HG03064 (cell line): ENCODE measurements at regions not wholly inside any gene's neighbourhood (a gene's known extent, or its start where the extent isn't known, plus 50 kb on each side); places are given as distances from the start of the nearest gene placed in this dataset.

Source experiments
- ATAC-seq: cut with Tn5 transposase; IDR thresholded peaks from one replicate; pipeline ENCODE4 v1.9.1; 2021; ENCODE audit warnings: low read depth; ENCODE audit not compliant: unreplicated experiment

- no peak for ATAC-seq
Observed at GRCh38 chr4:89665662-89666061, 171.3 kb downstream of the SNCA start.

- ATAC-seq = no peak
Observed at GRCh38 chr4:89664521-89664920, 172.4 kb downstream of the SNCA start.

- no peak for ATAC-seq
Observed at GRCh38 chr4:89661173-89661899, 175.6 kb downstream of the SNCA start.

GRCh38 chr4:89660444-89661172 is 176.4 kb downstream of the SNCA start:
- no peak for ATAC-seq

GRCh38 chr4:89658701-89659024 is 178.3 kb downstream of the SNCA start:
- no peak for ATAC-seq

- no peak for ATAC-seq
Observed at GRCh38 chr4:89657931-89658700, 178.8 kb downstream of the SNCA start.

- ATAC-seq = no peak
Observed at GRCh38 chr4:89653012-89653411, 183.9 kb downstream of the SNCA start.

- no peak for ATAC-seq
Observed at GRCh38 chr4:89645482-89645881, 191.5 kb downstream of the SNCA start.

GRCh38 chr4:89641367-89641687 is 195.6 kb downstream of the SNCA start:
- no peak for ATAC-seq

- no peak for ATAC-seq
Observed at GRCh38 chr4:89640620-89641366, 196.2 kb downstream of the SNCA start.

GRCh38 chr4:89639395-89639794 is 197.6 kb downstream of the SNCA start:
- no peak for ATAC-seq

GRCh38 chr4:89625599-89626293 is 211.2 kb downstream of the SNCA start:
- ATAC-seq = no peak

- no peak for ATAC-seq
Observed at GRCh38 chr4:89619206-89619962, 217.6 kb downstream of the SNCA start.

GRCh38 chr4:89618151-89618550 is 218.8 kb downstream of the SNCA start:
- no peak for ATAC-seq

GRCh38 chr4:89617317-89617716 is 219.6 kb downstream of the SNCA start:
- no peak for ATAC-seq

GRCh38 chr4:89616382-89616781 is 220.6 kb downstream of the SNCA start:
- ATAC-seq = no peak

- no peak for ATAC-seq
Observed at GRCh38 chr4:89615051-89615450, 221.9 kb downstream of the SNCA start.

- no peak for ATAC-seq
Observed at GRCh38 chr4:89614155-89614554, 222.8 kb downstream of the SNCA start.

- ATAC-seq = no peak
Observed at GRCh38 chr4:89610236-89610635, 226.7 kb downstream of the SNCA start.

GRCh38 chr4:89609756-89610155 is 227.2 kb downstream of the SNCA start:
- no peak for ATAC-seq
